ENCODE measurements at regions not wholly inside any gene's neighbourhood (a gene's known extent, or its start where the extent isn't known, plus 50 kb on each side); places are given as distances from the start of the nearest gene placed in this dataset.

DNA sequence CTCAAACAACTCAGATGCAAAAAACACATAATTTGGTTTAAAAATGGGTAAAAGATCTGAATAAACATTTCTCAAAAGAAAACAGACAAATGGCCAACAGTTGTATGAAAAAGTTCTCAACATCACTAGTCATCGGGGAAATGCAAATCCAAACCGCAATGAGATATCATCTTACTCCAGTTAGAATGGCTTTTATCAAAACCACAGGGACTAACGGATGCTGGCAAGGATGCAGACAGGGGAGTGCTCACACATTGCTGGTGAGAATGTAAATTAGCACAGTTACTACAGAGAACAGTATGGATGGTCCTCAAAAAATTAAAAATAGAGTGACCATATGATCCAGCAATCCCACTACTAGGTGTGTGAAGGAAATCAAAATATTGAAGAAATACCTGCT is 589.1 kb upstream of the ADAMTS16 start:
- no peak overlapping the region for H3K27ac ChIP-seq (ENCODE audit: low read depth, low read length)
- H3K9me3 ChIP-seq (ENCODE audit: insufficient read depth, low read depth, low read length): no peaks in the 10 kb centered on the region
- Mint-ChIP-seq H3K9me3 (ENCODE audit: unreplicated experiment) (peaks cover 2% of the 10 kb centered on the region), H3K36me3 (ENCODE audit: low read depth, unreplicated experiment) (no peaks in the 10 kb centered on the region), H3K4me3 (ENCODE audit: unreplicated experiment) (no peak overlapping the region), H3K27ac (ENCODE audit: unreplicated experiment) (no peak overlapping the region), H3K27me3 (ENCODE audit: low read depth, unreplicated experiment) (peaks cover 5% of the 10 kb centered on the region), H3K4me1 (ENCODE audit: low read depth, unreplicated experiment) (peaks cover 5% of the 10 kb centered on the region)
- FAIRE-seq (no peak), DNase-seq (ENCODE audit: low read depth) (peak; percentile 89)
- TF ChIP-seq, protein P1, sequence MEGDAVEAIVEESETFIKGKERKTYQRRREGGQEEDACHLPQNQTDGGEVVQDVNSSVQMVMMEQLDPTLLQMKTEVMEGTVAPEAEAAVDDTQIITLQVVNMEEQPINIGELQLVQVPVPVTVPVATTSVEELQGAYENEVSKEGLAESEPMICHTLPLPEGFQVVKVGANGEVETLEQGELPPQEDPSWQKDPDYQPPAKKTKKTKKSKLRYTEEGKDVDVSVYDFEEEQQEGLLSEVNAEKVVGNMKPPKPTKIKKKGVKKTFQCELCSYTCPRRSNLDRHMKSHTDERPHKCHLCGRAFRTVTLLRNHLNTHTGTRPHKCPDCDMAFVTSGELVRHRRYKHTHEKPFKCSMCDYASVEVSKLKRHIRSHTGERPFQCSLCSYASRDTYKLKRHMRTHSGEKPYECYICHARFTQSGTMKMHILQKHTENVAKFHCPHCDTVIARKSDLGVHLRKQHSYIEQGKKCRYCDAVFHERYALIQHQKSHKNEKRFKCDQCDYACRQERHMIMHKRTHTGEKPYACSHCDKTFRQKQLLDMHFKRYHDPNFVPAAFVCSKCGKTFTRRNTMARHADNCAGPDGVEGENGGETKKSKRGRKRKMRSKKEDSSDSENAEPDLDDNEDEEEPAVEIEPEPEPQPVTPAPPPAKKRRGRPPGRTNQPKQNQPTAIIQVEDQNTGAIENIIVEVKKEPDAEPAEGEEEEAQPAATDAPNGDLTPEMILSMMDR (IDR thresholded peaks at IDR 0.05; ENCODE audit: insufficient read depth, low read depth, low read length): no peak
- TF ChIP-seq EZH2 (IDR thresholded peaks at IDR 0.05; ENCODE audit: insufficient read depth, low read length): no peak
- no peaks in the 10 kb centered on the region for H3K36me3 ChIP-seq (ENCODE audit: insufficient read depth, low read length)
- no peaks in the 10 kb centered on the region for H4K20me1 ChIP-seq (ENCODE audit: insufficient read depth, low read length)
- no peaks in the 10 kb centered on the region for H3K4me1 ChIP-seq (ENCODE audit: insufficient read depth, low read length)
- H3K9ac ChIP-seq (ENCODE audit: low read length): no peak overlapping the region
- H3K79me2 ChIP-seq (ENCODE audit: insufficient read depth, low read length): no peaks in the 10 kb centered on the region
- H3K27me3 ChIP-seq (ENCODE audit: insufficient read depth, low read length): peaks cover 2% of the 10 kb centered on the region
- peak overlapping the region; percentile 19 for H3K4me2 ChIP-seq (ENCODE audit: low read length)
- no peak overlapping the region for H3K4me3 ChIP-seq (ENCODE audit: insufficient read depth, low read depth, low read length)
- no peak overlapping the region for H2AFZ ChIP-seq (ENCODE audit: low read depth, low read length)

DNA sequence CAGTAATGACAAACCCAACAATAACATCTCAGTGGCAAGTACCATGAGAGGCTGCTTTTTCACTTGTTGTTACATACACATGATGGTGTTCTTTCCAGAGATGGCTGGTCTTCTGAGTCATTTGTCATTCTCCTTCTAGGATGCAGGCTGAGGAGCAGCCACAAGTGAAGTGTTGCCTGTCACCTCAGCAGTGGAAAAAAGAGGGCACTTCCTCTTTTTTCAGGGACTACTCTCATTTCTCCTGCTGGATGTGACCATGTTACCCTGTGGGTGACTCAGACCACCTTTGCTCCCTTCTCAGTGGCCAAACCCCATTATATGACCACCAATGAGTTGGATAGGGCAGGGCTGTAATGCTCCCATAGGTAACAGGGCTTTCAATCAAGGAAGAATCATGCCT is 587.0 kb upstream of the ADAMTS16 start:
- H3K27me3 Mint-ChIP-seq (ENCODE audit: low read depth, unreplicated experiment): peaks cover 4% of the 10 kb centered on the region
- Histone ChIP-seq H3K27me3 (ENCODE audit: insufficient read depth, low read length) (no peaks in the 10 kb centered on the region), H3K27ac (ENCODE audit: low read depth, low read length) (no peak overlapping the region), H3K9me3 (ENCODE audit: insufficient read depth, low read depth, low read length) (no peaks in the 10 kb centered on the region), H2AFZ (ENCODE audit: low read depth, low read length) (no peak overlapping the region), H4K20me1 (ENCODE audit: insufficient read depth, low read length) (no peaks in the 10 kb centered on the region), H3K4me1 (ENCODE audit: insufficient read depth, low read length) (no peaks in the 10 kb centered on the region), H3K36me3 (ENCODE audit: insufficient read depth, low read length) (no peaks in the 10 kb centered on the region), H3K79me2 (ENCODE audit: insufficient read depth, low read length) (no peaks in the 10 kb centered on the region), H3K4me2 (ENCODE audit: low read length) (no peak overlapping the region), H3K4me3 (ENCODE audit: insufficient read depth, low read depth, low read length) (no peak overlapping the region), H3K9ac (ENCODE audit: low read length) (no peak overlapping the region)
- H3K9me3 Mint-ChIP-seq (ENCODE audit: unreplicated experiment): peaks cover 2% of the 10 kb centered on the region
- TF ChIP-seq EZH2 (IDR thresholded peaks at IDR 0.05; ENCODE audit: insufficient read depth, low read length): no peak
- TF ChIP-seq, protein P1 (IDR thresholded peaks at IDR 0.05; ENCODE audit: insufficient read depth, low read depth, low read length): no peak
- H3K27ac Mint-ChIP-seq (ENCODE audit: unreplicated experiment): no peak overlapping the region
- no peaks in the 10 kb centered on the region for H3K36me3 Mint-ChIP-seq (ENCODE audit: low read depth, unreplicated experiment)
- no peak for DNase-seq (ENCODE audit: low read depth)
- no peak for FAIRE-seq
- no peak overlapping the region for H3K4me3 Mint-ChIP-seq (ENCODE audit: unreplicated experiment)
- peaks cover 5% of the 10 kb centered on the region for H3K4me1 Mint-ChIP-seq (ENCODE audit: low read depth, unreplicated experiment)

DNA sequence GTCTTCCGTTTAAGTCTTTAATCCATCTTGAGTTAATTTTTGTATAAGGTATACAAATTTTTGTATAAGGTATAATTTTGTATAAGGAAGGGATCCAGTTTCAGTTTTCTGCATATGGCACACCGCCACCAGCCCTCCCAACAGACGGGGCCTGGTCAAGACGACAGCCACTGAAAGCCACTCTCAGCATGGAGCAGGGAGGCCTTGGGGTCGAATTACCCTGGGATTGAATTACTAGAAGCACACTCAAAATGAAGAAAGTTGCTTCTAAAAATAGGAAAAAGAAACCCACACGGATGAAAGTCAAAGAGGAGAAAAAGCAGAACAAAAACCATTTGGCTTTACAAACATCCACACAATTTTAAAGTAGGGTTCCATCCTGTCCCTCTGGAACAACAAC is 586.2 kb upstream of the ADAMTS16 start:
- no peaks in the 10 kb centered on the region for H3K36me3 ChIP-seq (ENCODE audit: insufficient read depth, low read length)
- peaks cover 5% of the 10 kb centered on the region for H3K4me1 Mint-ChIP-seq (ENCODE audit: low read depth, unreplicated experiment)
- H3K9me3 ChIP-seq (ENCODE audit: insufficient read depth, low read depth, low read length): no peaks in the 10 kb centered on the region
- H3K27ac ChIP-seq (ENCODE audit: low read depth, low read length): no peak overlapping the region
- no peak overlapping the region for H2AFZ ChIP-seq (ENCODE audit: low read depth, low read length)
- peaks cover 4% of the 10 kb centered on the region for H3K27me3 Mint-ChIP-seq (ENCODE audit: low read depth, unreplicated experiment)
- no peak overlapping the region for H3K4me2 ChIP-seq (ENCODE audit: low read length)
- H3K9me3 Mint-ChIP-seq (ENCODE audit: unreplicated experiment): peaks cover 2% of the 10 kb centered on the region
- no peaks in the 10 kb centered on the region for H4K20me1 ChIP-seq (ENCODE audit: insufficient read depth, low read length)
- H3K4me1 ChIP-seq (ENCODE audit: insufficient read depth, low read length): no peaks in the 10 kb centered on the region
- no peak overlapping the region for H3K4me3 Mint-ChIP-seq (ENCODE audit: unreplicated experiment)
- no peak overlapping the region for H3K4me3 ChIP-seq (ENCODE audit: insufficient read depth, low read depth, low read length)
- DNase-seq (ENCODE audit: low read depth) (no peak), FAIRE-seq (no peak)
- TF ChIP-seq, protein P1 (IDR thresholded peaks at IDR 0.05; ENCODE audit: insufficient read depth, low read depth, low read length): no peak
- TF ChIP-seq EZH2 (IDR thresholded peaks at IDR 0.05; ENCODE audit: insufficient read depth, low read length): no peak
- H3K79me2 ChIP-seq (ENCODE audit: insufficient read depth, low read length): no peaks in the 10 kb centered on the region
- no peaks in the 10 kb centered on the region for H3K27me3 ChIP-seq (ENCODE audit: insufficient read depth, low read length)
- H3K9ac ChIP-seq (ENCODE audit: low read length): no peak overlapping the region
- H3K36me3 Mint-ChIP-seq (ENCODE audit: low read depth, unreplicated experiment): no peaks in the 10 kb centered on the region
- H3K27ac Mint-ChIP-seq (ENCODE audit: unreplicated experiment): no peak overlapping the region
